ENCODE measurements at regions not wholly inside any gene's neighbourhood (a gene's known extent, or its start where the extent isn't known, plus 50 kb on each side); places are given as distances from the start of the nearest gene placed in this dataset.

- TF ChIP-seq REST (IDR thresholded peaks at IDR 0.05; ENCODE audit: insufficient read depth in 1 of 2, low read depth in 2 of 2, low read length in 1 of 2): no peak
- TF ChIP-seq SIN3A (IDR thresholded peaks at IDR 0.05; ENCODE audit: borderline replicate concordance, insufficient read depth, low read depth, low read length): no peak
- no peak for TF ChIP-seq POLR2AphosphoS5 (IDR thresholded peaks at IDR 0.05; ENCODE audit: low read depth, low read length)
- no peak for TF ChIP-seq TCF7L2 (IDR thresholded peaks at IDR 0.05; ENCODE audit: low read depth, low read length)
- TF ChIP-seq CTCF (IDR thresholded peaks at IDR 0.05): no peak
- no peak for ATAC-seq
- no peaks in the 10 kb centered on the region; the same call in 1 of the 2 replicates for H3K9me3 ChIP-seq (ENCODE audit: control insufficient read depth, insufficient read depth, low read depth, low read length)
- ChIA-PET CTCF (no interaction called here), POLR2A (no interaction called here)
- no peak for DNase-seq (ENCODE audit: low read depth, low spot score)
- H3K36me3 ChIP-seq (ENCODE audit: control insufficient read depth, insufficient read depth, low read length): no peaks in the 10 kb centered on the region
- no peaks in the 10 kb centered on the region; the same call in 1 of the 2 replicates for H3K27me3 ChIP-seq (ENCODE audit: control insufficient read depth, insufficient read depth, low read length)
- no TSS peak for BruUV-seq (replicated peaks)
- in situ Hi-C loops (cut with HindIII; ENCODE audit: low pct_unique_long_range_greater_than_20kb, low sequenced_read_pairs): no loop called here
- intact Hi-C loops (cut with micrococcal nuclease; ENCODE audit: unreplicated experiment): no loop called here
- no peaks in the 10 kb centered on the region for H3K4me1 ChIP-seq (ENCODE audit: control insufficient read depth, insufficient read depth, low read length)
- no peak overlapping the region for H3K4me3 ChIP-seq (ENCODE audit: low read depth in 2 of 2, low read length in 2 of 2)
- H3K27ac ChIP-seq (ENCODE audit: low read length): no peak overlapping the region
Measured at GRCh38 chr6:103344554-103345163, 1515.1 kb downstream of the HACE1 start.

GRCh38 chr6:103335412-103335811 lies 1524.3 kb downstream of the HACE1 start:
- ATAC-seq: no peak
- in situ Hi-C loops (cut with HindIII; ENCODE audit: low pct_unique_long_range_greater_than_20kb, low sequenced_read_pairs): no loop called here
- POLR2A ChIA-PET: no interaction called here

More at GRCh38 chr6:103335412-103335811, 1524.3 kb downstream of the HACE1 start:
- intact Hi-C loops (cut with micrococcal nuclease; ENCODE audit: unreplicated experiment): no loop called here
- H3K4me3 ChIP-seq (ENCODE audit: low read depth in 2 of 2, low read length in 2 of 2): no peak overlapping the region
- no peaks in the 10 kb centered on the region for H3K4me1 ChIP-seq (ENCODE audit: control insufficient read depth, insufficient read depth, low read length)
- no peaks in the 10 kb centered on the region for H3K27me3 ChIP-seq (ENCODE audit: control insufficient read depth, insufficient read depth, low read length)
- CTCF ChIA-PET: no interaction called here
- no peak overlapping the region for H3K27ac ChIP-seq (ENCODE audit: low read length)
- no TSS peak for BruUV-seq (replicated peaks)
- TF ChIP-seq POLR2AphosphoS5 (IDR thresholded peaks at IDR 0.05; ENCODE audit: low read depth, low read length): no peak
- TF ChIP-seq CTCF (IDR thresholded peaks at IDR 0.05): no peak
- no peak for TF ChIP-seq TCF7L2 (IDR thresholded peaks at IDR 0.05; ENCODE audit: low read depth, low read length)
- no peak for TF ChIP-seq SIN3A (IDR thresholded peaks at IDR 0.05; ENCODE audit: borderline replicate concordance, insufficient read depth, low read depth, low read length)
- TF ChIP-seq REST (IDR thresholded peaks at IDR 0.05; ENCODE audit: insufficient read depth in 1 of 2, low read depth in 2 of 2, low read length in 1 of 2): no peak
- no peaks in the 10 kb centered on the region for H3K36me3 ChIP-seq (ENCODE audit: control insufficient read depth, insufficient read depth, low read length)
- DNase-seq (ENCODE audit: low read depth, low spot score): no peak
- H3K9me3 ChIP-seq (ENCODE audit: control insufficient read depth, insufficient read depth, low read depth, low read length): no peaks in the 10 kb centered on the region

Data from Panc1 (cell line).